ENCODE measurements at regions not wholly inside any gene's neighbourhood (a gene's known extent, or its start where the extent isn't known, plus 50 kb on each side); places are given as distances from the start of the nearest gene placed in this dataset.

DNA sequence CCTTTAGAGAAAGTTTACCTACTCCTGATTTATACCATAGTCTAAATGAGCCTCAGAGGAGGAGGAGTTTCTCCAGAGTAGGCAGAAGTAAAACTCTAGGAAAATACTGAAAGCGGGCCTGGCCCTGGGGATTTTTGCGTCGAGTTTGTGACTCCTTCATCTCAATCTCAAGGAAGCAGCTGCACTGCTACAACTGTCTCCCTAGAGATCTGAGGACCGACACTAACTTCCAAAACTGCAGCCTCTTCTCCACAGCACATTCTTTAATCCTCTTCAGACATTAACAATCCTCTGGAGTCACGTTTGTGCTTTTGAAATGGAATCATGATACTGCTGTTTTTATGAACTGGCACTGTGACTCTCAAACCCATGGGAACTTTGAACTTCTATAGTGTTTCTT, 281.4 kb downstream of the KCNS3 start:
- Histone ChIP-seq H3K4me3 (ENCODE audit: low read depth in 1 of 3, low read length in 3 of 3) (no peak overlapping the region), H3K27me3 (ENCODE audit: control insufficient read depth in 4 of 4, insufficient read depth in 4 of 4, low read length in 3 of 4) (no peaks in the 10 kb centered on the region), H3K9me3 (ENCODE audit: control insufficient read depth in 4 of 4, low read length in 3 of 4) (no peaks in the 10 kb centered on the region), H3K9ac (ENCODE audit: low read depth in 1 of 2, low read length in 2 of 2) (no peak overlapping the region), H3K36me3 (ENCODE audit: control insufficient read depth in 4 of 4, insufficient read depth in 3 of 4, low read depth in 1 of 4, low read length in 3 of 4) (no peaks in the 10 kb centered on the region), H3K27ac (ENCODE audit: low read depth in 1 of 2, low read length in 2 of 2) (no peak overlapping the region), H3K4me1 (ENCODE audit: control insufficient read depth in 4 of 4, insufficient read depth in 4 of 4, low read length in 3 of 4) (no peaks in the 10 kb centered on the region)
- 72% methylated on average over 5 of the region's 5 CpGs for WGBS
- TF ChIP-seq GABPA (IDR thresholded peaks at IDR 0.05 in 1 of 2, conservative IDR thresholded peaks at IDR 0.05 in 1 of 2) = no peak
- no peak for TF ChIP-seq JUND (IDR thresholded peaks at IDR 0.05)
- TF ChIP-seq, protein P1, sequence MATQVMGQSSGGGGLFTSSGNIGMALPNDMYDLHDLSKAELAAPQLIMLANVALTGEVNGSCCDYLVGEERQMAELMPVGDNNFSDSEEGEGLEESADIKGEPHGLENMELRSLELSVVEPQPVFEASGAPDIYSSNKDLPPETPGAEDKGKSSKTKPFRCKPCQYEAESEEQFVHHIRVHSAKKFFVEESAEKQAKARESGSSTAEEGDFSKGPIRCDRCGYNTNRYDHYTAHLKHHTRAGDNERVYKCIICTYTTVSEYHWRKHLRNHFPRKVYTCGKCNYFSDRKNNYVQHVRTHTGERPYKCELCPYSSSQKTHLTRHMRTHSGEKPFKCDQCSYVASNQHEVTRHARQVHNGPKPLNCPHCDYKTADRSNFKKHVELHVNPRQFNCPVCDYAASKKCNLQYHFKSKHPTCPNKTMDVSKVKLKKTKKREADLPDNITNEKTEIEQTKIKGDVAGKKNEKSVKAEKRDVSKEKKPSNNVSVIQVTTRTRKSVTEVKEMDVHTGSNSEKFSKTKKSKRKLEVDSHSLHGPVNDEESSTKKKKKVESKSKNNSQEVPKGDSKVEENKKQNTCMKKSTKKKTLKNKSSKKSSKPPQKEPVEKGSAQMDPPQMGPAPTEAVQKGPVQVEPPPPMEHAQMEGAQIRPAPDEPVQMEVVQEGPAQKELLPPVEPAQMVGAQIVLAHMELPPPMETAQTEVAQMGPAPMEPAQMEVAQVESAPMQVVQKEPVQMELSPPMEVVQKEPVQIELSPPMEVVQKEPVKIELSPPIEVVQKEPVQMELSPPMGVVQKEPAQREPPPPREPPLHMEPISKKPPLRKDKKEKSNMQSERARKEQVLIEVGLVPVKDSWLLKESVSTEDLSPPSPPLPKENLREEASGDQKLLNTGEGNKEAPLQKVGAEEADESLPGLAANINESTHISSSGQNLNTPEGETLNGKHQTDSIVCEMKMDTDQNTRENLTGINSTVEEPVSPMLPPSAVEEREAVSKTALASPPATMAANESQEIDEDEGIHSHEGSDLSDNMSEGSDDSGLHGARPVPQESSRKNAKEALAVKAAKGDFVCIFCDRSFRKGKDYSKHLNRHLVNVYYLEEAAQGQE (IDR thresholded peaks at IDR 0.05) = no peak
- TF ChIP-seq FOXA2 (IDR thresholded peaks at IDR 0.05) = no peak
- no peak for TF ChIP-seq YY1 (IDR thresholded peaks at IDR 0.05)
- TF ChIP-seq, protein P2, sequence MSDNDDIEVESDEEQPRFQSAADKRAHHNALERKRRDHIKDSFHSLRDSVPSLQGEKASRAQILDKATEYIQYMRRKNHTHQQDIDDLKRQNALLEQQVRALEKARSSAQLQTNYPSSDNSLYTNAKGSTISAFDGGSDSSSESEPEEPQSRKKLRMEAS (IDR thresholded peaks at IDR 0.05) = no peak
- no peak for TF ChIP-seq RAD21 (IDR thresholded peaks at IDR 0.05)
- TF ChIP-seq, protein P3, sequence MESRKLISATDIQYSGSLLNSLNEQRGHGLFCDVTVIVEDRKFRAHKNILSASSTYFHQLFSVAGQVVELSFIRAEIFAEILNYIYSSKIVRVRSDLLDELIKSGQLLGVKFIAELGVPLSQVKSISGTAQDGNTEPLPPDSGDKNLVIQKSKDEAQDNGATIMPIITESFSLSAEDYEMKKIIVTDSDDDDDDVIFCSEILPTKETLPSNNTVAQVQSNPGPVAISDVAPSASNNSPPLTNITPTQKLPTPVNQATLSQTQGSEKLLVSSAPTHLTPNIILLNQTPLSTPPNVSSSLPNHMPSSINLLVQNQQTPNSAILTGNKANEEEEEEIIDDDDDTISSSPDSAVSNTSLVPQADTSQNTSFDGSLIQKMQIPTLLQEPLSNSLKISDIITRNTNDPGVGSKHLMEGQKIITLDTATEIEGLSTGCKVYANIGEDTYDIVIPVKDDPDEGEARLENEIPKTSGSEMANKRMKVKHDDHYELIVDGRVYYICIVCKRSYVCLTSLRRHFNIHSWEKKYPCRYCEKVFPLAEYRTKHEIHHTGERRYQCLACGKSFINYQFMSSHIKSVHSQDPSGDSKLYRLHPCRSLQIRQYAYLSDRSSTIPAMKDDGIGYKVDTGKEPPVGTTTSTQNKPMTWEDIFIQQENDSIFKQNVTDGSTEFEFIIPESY (IDR thresholded peaks at IDR 0.05) = no peak
- TF ChIP-seq ATF3 (IDR thresholded peaks at IDR 0.05) = no peak
- TF ChIP-seq EGR1 (IDR thresholded peaks at IDR 0.05; ENCODE audit: low read depth in 2 of 2) = no peak
- TF ChIP-seq SP1 (IDR thresholded peaks at IDR 0.05) = no peak
- TF ChIP-seq RXRA (IDR thresholded peaks at IDR 0.05) = no peak
- no peak for TF ChIP-seq HNF4G (IDR thresholded peaks at IDR 0.05)
- TF ChIP-seq HNF4A (conservative IDR thresholded peaks at IDR 0.05) = no peak
- TF ChIP-seq NR2F2 (IDR thresholded peaks at IDR 0.05) = no peak
- TF ChIP-seq FOXA1 (IDR thresholded peaks at IDR 0.05) = no peak
- no peak for TF ChIP-seq TAF1 (conservative IDR thresholded peaks at IDR 0.05)
- TF ChIP-seq CTCF (IDR thresholded peaks at IDR 0.05; ENCODE audit: low read depth, low read length, missing input control) = no peak
- no peak for DNase-seq (ENCODE audit: low spot score)

Data from liver (tissue), 8 donors.